ENCODE measurements at regions not wholly inside any gene's neighbourhood (a gene's known extent, or its start where the extent isn't known, plus 50 kb on each side); places are given as distances from the start of the nearest gene placed in this dataset.
"Not testable (repeated sequence)": the region's sequence is repeated elsewhere in the genome, so short reads cannot be mapped to it uniquely, and the experiment has no call there.

DNA sequence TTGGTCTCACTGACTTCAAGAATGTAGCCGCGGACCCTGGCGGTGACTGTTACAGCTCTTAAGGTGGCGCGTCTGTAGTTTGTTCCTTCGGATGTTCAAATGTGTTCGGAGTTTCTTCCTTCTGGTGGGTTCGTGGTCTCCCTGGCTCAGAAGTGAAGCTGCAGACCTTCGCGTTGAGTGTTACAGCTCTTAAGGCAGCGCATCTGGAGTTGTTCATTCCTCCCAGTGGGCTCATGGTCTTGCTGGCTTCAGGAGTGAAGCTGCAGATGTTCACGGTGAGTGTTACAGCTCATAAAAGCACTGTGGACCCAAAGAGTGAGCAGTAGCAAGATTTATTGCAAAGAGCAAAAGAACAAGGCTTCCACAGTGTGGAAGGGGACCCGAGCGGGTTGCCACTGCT lies 2067.0 kb upstream of the CDH6 start:
- DNase-seq, result not testable (repeated sequence)

DNA sequence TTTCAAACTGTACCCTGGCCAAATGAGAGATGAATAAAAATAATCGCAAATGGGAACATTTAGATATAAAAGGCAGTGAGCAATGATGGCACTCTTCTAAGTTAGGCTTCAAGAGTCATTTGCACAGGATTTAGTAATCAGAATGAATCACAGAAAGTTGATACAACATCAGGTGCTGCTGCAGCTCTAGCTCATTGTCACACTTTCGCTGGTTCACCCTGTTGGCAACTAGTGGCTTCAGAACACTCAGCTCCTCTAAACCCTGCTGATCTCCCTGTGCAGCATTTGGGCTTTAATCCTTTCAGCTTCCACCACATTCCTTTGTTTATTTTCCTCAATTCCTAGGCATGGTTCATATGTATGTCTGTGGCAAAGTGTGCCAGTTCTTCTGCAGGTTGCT lies 2071.2 kb upstream of the CDH6 start:
- DNase-seq, result no peak

DNA sequence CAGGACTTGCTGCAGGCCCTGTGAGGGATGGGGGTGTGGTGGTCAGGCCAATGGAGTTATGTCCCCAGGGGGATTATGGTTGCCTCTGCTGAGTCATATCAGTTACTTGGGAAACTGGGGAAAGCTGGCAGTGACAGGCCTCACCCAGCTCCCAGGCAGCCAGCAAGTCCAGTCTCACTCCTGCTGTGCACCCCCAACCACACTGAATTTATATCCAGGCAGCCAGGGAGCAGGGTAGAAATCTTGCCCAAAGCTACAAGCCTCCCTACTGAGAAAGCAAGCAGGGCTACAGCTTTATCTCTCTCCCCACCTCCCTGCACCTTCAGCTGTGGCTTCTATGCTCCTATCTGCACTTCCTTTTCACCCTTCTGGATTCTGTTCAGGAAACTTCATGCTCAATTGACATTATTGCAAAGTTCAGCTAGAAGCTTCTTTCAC lies 2076.0 kb upstream of the CDH9 start:
- DNase-seq, result no peak

DNA sequence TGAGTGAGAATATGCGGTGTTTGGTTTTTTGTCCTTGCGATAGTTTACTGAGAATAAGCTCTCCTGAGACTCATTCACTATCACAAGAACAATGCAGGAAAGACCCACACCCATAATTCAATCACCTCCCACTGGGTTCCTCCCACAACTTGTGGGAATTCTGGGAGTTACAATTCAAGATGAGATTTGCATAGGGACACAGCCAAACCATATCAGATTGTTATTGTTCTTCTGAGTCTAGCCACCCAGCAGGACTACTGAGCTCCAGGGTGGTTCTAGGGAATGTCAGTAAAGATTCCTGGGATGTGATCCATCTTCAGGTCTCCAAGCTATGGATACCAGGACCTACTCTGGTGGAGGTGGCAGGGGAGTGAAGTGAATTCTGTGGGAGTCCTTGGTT lies 2075.1 kb upstream of the CDH9 start:
- no peak for DNase-seq

DNA sequence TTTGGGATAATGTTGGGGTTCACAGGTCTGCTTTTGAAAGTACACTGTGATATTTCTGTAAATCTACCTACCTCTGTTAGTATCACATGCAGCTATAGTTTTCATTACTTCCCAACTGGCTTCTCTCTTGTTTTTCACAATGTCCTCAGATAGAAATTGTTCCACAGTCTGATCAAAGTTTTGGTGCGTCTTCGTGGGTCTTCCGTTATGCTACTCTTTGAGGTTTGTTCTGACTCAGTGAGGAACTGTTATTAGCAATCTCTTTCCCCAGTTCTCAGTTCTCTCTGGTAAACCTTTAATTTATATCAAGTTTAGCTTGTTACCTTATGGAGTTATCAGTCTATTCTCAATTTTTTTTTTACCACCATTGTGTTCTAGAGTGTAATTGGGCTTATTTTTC lies 2061.2 kb upstream of the CDH9 start:
- no peak for DNase-seq

DNA sequence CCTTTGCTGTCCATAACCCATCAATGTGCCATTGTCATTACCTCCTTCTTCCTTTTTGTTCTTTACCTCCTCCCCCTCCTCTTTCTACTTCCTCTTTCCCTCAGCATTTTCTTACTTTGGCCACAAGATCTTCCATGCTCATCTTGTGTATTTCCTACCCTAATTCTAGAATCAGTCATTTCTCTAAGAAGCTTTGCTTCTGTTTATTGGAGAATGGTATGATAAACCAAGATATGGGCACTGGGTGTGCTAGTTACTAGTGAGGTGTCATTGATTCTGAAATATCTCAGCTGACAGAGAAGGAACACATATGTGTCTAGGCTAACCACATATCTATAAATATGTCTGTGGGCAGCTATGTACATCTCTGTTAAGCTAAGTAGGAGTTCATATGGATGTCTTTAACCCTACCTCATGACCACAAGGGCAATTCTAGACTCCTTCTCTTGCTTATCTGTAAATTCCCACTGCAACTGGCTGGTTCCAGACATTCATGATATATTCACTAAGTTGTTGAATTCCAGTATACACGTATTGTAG lies 2051.3 kb upstream of the CDH9 start:
- DNase-seq, result no peak

DNA sequence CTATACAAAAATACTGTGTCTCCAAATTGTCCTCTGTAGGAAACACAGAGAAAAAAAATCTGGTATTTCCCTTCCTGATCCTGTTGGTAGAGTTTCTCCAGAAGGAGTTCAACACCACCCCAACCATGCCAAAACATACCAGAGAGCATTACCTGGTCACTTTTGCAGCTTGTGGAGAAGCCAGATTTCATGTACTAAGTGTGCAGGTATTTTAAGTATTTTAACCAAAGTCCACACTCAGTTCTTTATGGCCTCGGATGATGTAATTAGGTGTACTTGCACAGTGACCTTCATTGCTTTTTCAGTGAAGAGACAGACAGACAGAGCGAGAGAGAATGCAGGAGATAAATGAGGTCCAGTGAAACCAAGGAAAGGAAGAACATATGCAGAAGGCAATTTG lies 2046.8 kb upstream of the CDH9 start:
- DNase-seq, result no peak

DNA sequence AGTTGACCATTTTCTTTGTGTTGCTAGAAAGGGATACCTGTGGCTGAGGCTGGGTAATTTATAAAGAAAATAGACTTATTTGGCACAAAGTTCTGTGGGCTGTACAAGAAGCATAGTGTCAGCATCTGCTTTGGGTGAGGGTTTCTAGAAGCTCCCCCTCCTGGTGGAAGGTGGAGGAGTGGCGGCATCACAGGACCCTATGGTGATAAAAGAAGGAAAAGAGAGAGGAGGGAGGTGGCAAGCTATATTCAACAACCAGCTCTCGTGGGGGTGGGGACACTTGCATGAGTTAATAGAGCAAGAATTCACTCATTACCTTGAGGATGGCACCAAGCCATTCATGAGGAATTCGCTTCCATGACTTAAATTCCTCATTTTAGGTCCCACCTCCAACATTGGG lies 2041.4 kb upstream of the CDH9 start:
- DNase-seq, result no peak

DNA sequence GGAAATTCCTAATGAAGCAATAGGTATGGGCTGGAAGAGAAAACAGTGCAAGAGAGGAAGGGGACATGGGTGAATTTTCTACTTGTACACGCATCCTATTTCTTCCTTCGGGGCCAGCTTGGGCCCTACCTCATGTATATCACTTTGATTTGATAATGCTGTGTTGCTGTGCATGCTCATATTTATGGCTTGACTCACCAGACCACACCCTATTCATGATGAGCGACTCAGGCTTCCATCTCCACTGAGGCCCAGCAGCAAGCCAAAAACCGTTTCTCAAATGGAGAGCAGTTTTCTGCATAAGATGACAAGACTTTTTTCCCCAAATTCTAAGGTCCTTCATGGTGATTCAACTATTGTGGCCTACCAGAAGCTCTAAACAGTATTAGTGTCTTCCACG lies 2039.1 kb upstream of the CDH9 start:
- no peak for DNase-seq

DNA sequence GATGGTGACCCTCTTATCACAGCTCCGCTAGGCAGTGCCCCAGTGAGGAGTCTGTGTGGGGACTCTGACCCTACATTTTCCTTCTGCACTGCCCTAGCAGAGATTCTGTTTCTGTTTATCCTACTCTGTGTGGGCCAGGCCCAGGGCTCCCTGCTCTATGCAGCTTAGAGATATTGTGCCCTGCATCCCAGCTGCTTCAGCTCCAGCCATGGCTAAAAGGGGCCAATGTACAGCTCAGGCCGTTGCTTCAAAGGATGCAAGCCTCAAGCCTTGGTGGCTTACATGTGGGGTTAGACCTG lies 2030.7 kb upstream of the CDH9 start:
- DNase-seq, result no peak

DNA sequence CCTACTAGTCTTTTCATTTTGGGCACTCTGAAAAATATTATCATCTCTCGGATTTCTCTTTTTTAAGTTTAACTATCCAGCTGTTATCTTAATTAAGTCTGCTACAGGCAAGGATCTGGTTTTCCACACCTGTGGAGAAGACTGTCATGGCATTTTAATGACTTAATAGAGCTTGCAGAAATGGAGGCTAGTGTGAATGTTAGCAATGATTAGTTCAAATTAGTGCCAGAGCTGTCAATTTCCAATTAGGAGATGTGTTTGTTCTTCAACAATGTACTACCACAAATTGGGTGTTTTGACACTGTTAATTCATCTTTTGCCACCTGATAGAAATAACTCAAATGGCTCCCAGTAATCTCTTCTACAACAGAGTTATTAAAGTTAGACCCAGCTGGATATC lies 2023.0 kb upstream of the CDH9 start:
- DNase-seq, result no peak

DNA sequence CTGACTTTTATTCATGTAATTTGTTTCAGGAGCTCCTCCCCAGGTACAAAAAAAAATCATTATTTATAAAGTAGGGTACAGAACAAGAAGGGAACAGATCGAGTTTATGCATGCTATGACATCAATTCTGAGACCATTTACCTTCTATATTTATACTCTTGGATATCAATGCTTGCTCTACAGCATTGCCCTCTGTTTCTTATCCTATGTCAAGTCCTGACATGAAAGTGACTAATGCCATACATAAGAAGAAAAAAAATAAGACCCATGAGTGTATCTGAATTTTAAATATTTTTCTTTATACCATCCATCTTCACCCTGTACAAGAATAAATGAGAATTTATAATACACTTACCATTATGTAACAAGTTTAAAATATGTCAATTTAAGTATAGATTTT lies 2016.3 kb upstream of the CDH9 start:
- no peak for DNase-seq

DNA sequence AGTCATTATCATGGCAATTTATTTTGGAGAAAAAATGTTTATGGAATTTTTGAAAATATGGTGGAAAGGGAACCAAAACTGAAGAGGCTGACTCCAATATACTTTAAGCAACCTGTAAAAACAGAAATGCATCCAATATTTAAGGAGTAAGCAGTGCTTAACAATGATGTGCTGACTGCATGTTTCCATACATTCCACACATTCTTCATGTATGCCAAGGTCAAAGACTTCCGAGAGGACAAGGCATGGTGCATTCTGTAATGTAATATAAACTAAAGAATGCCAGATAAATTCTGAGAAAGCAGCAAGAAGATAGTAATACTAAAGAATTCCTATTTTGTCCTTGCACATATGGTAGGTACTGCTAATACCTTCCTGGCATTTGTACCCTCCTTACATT lies 2015.9 kb upstream of the CDH9 start:
- DNase-seq, result no peak

DNA sequence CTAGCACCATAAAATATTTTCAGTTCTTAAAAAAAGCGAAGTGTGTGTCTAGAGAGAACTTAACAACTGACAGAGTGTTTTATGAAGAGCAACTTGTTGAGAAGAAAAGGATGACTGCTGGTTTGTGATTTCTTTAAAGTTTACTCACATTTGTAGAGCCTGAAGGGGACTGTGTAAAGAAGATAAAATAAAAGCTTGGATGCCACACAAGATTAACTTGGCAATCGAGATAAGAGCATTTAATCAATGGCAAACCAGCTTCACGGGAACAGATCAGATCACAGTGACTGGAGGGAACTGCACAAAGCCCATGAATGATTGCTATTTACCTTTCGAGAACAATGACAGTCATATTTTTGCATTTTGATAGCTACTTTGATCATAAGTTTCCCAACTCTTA lies 2013.1 kb upstream of the CDH9 start:
- no peak for DNase-seq

DNA sequence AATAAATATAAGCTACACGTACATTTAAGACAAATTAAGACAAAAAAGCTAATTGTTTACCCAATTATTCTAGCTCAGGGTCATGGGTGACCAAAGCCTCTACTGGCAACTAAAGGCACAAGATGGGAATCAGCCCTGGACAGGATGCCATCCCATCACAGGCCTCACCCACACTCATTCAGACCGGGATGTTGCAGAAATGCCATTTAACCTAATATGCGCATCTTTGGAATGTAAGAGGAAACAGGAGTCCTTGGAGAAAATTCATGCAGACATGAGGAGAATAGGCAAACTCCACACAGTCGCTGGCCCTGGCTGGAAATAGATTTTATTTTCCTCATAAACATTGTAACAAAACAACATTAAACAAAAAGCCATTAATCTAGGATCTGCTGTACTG lies 2003.8 kb upstream of the CDH9 start:
- DNase-seq, result no peak

DNA sequence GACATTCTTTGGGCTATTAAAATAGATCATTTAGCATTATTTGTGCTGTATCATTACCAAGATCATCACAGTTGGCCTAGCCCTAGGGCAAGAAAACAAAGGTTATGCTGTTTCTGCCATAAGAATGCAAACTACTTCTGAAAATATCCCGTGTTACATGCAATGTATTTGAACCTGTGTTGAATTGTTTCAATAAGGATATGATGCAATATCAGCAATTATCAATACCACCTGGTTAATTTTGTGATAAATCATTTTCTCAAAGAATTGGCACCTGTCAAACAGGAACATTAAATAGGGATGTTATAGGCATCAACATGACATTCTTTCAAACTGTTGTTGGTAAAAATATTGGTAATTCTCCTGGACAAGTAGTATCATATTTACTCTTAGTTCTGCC lies 2002.0 kb upstream of the CDH9 start:
- no peak for DNase-seq

DNA sequence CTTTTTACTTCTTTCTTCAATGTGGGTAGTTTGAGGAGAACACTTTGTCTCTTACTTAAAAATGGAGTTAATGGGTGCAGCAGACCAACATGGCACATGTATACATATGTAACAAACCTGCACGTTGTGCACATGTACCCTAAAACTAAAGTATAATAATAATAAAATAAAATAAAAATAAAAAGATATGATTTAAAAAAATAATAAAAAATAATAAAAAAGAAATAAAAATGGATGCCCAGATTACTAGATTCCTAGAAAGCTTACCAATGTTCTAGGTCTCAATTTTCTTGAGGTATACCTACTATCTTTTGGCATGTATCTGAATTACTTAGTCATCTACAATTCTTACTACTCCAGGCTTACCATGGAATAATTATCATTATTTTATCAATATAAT lies 2001.6 kb upstream of the CDH9 start:
- no peak for DNase-seq

DNA sequence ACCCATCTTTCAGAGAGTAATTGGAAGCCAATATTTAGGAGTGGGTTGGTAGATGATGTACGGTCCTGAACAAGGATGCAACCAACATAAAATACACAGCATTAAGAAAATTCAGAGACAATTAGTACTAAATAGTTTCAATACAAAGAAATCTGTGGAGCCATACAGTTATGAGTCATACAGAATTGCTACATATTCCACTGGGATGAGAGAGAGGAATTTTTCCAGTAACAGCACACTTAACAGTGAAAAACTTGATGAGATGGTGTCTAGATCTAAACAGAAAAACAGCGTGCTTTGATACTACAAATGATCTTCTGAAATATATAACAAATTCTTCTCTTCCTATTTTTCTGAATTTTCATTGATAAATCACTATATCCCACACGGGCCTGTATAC lies 1999.3 kb upstream of the CDH9 start:
- no peak for DNase-seq

DNA sequence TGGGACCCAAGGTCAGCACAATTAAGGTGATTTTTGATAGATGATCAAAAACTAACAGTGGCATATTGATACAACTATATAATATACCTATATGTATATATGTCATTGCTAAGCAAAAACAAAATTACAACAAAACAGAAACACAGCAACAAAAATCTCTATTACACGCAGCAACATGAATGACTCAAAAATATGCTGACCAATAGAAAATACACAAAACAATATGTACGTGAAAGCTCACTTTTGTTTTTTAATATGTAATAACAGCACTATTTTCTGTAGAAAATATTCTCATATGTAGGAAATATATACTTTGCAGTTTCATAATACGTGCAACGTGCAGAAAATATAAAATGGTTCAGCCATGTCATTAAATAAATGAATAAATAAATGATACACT lies 1985.7 kb upstream of the CDH9 start:
- no peak for DNase-seq

DNA sequence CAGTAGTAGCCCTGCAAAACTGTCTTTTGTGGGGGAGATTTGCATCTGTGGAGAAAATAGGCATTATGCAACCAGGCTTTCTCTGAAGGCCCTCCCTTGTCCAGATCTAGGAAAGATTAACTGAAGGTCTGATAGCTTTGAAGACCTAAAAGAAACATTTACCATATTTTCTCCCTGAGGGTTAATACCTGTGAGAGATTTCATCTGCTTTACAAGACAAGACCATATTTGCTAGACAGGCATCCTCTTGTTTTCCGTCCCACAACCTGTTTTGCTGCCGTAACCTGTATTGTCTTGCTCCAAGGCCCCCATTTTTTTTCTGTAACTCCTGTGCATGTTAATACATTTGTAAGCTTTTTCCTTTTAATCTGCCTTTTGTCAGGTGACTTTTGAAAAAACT lies 1985.2 kb upstream of the CDH9 start:
- DNase-seq, result no peak

DNA sequence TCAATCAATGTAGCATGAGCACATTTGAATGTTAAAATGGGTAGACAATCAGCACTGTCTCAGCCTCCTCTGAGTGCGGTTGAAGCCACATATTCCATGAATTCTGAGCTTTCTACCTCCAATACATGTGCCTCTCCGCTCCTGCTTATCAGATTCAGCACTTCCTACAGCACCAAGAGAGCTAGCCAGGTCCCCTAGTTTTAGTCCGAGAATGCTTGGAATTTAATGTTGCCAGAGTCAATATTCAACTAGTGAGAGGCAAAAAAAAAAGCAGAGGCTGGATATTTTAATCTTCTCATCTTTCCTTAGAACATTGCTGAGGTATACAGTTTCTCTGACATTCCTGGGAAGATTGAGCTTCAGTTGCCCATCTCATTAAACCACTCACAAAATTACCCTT lies 1979.1 kb upstream of the CDH9 start:
- no peak for DNase-seq

DNA sequence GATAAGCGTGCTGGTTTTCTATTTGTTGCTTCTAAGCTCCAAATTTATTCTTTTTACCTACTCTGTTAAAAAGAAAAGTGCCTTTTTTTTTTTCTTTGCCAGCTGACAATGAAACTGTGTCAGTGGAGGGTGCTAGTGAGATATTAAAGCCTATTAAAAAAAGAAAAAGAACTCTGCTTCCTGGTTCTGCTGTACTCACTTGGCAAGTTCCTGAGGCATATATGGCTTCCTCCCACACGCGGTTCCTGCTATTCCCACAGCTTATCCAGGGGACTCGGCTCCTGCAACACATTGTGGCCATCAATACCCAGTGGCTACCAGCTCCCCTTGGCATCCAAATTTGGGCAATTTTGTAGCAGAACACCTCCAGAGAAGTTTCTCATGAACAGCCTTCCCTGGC lies 1977.7 kb upstream of the CDH9 start:
- DNase-seq, result no peak

DNA sequence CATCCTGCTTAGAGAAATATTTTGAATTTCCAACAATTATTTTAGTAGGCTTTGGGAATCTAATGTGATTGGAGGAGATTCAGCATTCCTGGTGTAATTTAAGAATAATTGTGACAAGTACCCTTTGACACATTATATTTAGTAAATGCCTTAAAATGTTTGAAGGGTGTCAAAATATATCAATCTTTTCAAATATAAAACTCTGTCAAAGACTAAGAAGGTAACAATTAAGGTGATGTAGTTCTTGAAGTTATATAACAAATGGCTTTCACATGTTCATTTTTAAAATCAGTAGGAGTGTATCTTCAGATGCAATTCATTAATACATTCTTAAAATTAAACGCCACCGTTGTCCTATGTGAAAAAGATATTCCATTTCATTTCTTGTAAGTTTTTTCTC lies 1977.1 kb upstream of the CDH9 start:
- DNase-seq, result no peak

DNA sequence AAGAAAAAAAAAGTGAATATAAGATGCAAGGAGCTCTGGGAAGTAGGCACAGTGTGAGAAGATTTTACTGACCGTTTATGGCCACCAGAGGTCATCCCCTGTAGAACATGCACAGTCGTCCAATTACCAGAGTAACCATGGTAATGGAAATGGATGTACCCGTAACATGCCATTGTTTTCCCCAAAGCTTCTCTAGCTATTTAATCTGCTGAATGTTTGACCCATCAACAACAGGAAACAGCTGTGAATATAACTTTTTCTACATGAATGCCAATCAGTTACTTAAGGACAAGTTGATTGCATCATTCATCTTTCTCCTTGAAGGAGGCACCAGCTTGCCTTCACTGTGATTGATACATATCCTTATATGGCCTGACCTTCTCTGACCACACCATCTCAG lies 1967.0 kb upstream of the CDH9 start:
- DNase-seq, result no peak

DNA sequence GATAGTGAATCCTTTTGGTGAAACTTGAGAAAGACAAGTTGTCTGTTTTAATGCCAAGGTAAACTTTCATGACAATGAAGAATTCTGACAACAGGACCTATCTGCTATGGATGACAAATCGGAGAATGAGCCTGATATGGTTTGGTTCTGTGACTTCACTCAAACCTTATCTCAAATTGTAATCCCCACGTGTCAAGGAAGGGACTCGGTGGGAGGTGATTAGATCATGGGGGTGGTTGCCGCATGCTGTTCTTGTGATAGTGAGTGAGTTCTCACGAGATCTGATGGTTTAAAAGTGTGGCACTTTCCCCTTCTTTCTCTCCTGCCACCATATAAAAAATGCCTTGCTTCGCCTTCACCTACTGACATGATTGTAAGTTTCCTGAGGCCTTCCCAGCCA lies 1964.1 kb upstream of the CDH9 start:
- DNase-seq, result no peak

DNA sequence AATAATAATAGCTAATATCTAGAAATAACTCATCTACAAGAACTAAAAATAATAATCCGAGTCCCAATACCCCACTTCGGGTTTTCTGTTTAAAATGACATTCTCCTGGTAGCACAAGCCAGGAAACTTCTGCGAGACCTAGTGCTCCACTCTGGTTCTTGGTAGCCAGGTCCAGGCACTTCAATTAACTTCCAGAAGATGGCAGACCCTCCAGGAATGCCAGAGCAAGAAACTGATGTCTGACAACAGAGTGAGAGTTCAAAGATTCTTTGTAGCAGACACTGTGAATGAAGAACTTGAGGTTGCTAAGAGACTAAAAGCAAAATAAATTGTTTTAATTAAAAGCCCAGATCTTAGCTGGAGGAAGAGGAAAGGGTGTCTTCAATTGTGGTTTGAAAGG lies 1963.3 kb upstream of the CDH9 start:
- no peak for DNase-seq
